H1 (cell line): ENCODE measurements at regions not wholly inside any gene's neighbourhood (a gene's known extent, or its start where the extent isn't known, plus 50 kb on each side); places are given as distances from the start of the nearest gene placed in this dataset.

ENCODE experiments used
- EZH2 ChIP-seq: fragments of 200-600 bp; sonication (generic); IDR thresholded peaks from 2 replicates; pipeline ENCODE4 v1.7.1; 2012; ENCODE audit warnings: low read depth, mild to moderate bottlenecking, moderate library complexity, low read length, inconsistent platforms; ENCODE audit not compliant: severe bottlenecking
- JUND ChIP-seq: IDR thresholded peaks from 2 replicates; pipeline ENCODE4 v1.6.1; 2011; ENCODE audit warnings: mild to moderate bottlenecking, improper control_type of control experiment, low read length
- POLR2AphosphoS5 ChIP-seq: IDR thresholded peaks from 2 replicates; pipeline ENCODE4 v1.6.1; 2011; ENCODE audit warnings: low read depth, low read length
- SIN3A ChIP-seq, 2 experiments: IDR thresholded peaks in 1 of 2; conservative IDR thresholded peaks in 1 of 2; 2 replicates each; pipeline ENCODE4 v1.6.1; 2011 to 2012; ENCODE audit warnings: low read length in 2 of 2, improper control_type of control experiment in 1 of 2, low read depth in 1 of 2, mild to moderate bottlenecking in 1 of 2
- TF ChIP-seq, protein P1 (sequence below), 3 experiments: IDR thresholded peaks; 1 replicate in 2 of 3; 2 replicates in 1 of 3; pipeline versions ENCODE4 v1.5.1 to v1.6.1; 2011; ENCODE audit warnings: low read length in 3 of 3, mild to moderate bottlenecking in 3 of 3, inconsistent platforms in 2 of 3, low read depth in 1 of 3, moderate library complexity in 1 of 3; ENCODE audit not compliant: insufficient read depth in 1 of 3; ENCODE audit errors: control extremely low read depth in 1 of 3
- TF ChIP-seq, protein P2 (sequence below): IDR thresholded peaks from 2 replicates; pipeline ENCODE4 v1.6.1; 2011; ENCODE audit warnings: low read depth, mild to moderate bottlenecking, low read length; ENCODE audit not compliant: insufficient read depth

DNA sequence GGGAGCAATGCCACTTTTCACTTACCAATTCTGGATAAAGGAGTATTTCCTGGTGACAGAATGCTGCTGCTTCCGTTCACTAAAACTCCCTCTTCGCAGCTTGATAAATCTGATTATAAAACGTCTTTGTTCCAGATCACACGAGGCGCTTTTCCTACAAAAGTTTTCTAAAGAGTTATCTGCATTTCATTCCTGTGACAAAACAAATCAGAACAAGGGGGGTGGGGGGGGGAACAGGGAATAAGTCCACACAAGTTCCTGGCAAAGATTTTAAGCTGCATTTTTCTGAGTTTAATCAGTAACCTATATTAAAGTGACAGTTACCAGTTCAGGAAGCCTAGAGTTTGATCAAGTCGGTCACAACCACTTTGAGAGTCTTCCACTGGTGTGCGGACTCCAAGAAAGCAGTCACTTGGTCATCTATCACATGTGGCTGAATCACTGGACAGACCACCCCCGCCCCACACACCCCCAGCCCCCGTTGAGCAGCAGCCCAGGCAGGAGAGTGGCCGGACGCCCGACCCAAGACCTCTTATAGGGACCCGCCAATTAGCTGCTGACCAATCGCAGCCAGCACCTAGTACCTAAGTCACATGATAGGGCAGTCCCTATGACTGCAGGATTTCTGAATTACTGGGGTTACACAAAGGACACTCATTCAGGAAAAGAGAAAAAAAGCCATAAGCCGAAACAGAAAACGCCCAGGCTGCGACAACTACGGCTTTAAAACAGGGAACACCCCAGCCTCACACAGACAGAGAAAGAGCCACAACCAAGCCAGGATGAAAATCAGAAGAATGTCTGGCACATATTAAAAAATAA is 569.3 kb upstream of the DIPK2B start:
- TF ChIP-seq, protein P1, sequence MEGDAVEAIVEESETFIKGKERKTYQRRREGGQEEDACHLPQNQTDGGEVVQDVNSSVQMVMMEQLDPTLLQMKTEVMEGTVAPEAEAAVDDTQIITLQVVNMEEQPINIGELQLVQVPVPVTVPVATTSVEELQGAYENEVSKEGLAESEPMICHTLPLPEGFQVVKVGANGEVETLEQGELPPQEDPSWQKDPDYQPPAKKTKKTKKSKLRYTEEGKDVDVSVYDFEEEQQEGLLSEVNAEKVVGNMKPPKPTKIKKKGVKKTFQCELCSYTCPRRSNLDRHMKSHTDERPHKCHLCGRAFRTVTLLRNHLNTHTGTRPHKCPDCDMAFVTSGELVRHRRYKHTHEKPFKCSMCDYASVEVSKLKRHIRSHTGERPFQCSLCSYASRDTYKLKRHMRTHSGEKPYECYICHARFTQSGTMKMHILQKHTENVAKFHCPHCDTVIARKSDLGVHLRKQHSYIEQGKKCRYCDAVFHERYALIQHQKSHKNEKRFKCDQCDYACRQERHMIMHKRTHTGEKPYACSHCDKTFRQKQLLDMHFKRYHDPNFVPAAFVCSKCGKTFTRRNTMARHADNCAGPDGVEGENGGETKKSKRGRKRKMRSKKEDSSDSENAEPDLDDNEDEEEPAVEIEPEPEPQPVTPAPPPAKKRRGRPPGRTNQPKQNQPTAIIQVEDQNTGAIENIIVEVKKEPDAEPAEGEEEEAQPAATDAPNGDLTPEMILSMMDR (IDR thresholded peaks at IDR 0.05; ENCODE audit: control extremely low read depth in 1 of 3, insufficient read depth in 1 of 3, low read depth in 1 of 3, low read length in 3 of 3), result no peak
- no peak for TF ChIP-seq SIN3A (conservative IDR thresholded peaks at IDR 0.05 in 1 of 2, IDR thresholded peaks at IDR 0.05 in 1 of 2; ENCODE audit: low read depth in 1 of 2, low read length in 2 of 2)
- no peak for TF ChIP-seq EZH2
- TF ChIP-seq, protein P2, sequence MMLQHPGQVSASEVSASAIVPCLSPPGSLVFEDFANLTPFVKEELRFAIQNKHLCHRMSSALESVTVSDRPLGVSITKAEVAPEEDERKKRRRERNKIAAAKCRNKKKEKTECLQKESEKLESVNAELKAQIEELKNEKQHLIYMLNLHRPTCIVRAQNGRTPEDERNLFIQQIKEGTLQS, result no peak
- TF ChIP-seq POLR2AphosphoS5, result no peak
- no peak for TF ChIP-seq JUND
